ENCODE measurements at regions not wholly inside any gene's neighbourhood (a gene's known extent, or its start where the extent isn't known, plus 50 kb on each side); places are given as distances from the start of the nearest gene placed in this dataset.
A peak's percentile ranks its signal among the peaks of the same experiment; 100 is the strongest.
"Not testable (repeated sequence)": the region's sequence is repeated elsewhere in the genome, so short reads cannot be mapped to it uniquely, and the experiment has no call there.

DNA sequence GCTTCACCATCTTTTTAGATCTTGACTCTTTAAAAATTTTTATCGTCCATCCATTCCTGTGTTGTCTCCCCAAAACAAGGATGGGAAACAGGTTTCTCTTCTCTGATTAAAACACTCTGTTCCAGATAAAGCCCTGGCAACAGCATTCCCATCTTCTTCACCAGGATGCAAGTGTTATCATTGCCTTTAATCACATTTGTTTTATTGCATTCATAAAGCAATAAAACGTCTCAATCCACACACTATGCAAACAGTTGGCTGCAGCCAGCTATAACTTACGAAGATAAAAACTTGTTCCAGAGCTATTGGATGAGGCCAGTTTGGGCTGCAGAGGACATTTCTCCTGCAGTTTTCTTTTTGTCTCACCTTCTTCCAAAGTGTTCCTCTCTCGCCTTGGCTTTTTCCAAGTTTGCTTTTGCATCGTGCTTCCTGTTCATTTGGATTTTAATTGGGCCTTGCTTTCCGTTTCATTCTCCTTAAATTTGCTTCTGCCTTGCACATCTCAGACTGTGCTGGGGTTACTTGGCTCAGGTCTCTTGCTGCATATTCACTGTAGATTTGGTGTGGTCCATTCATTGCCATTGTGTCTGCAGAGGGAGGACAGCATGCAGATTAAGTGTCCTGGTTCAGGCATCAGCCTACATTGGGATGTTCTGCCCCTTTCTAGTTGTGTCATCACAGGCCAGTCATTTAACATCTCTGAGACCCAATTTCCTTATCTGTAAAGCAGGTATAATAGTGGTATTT lies 136.5 kb upstream of the LIFR start:
- Histone ChIP-seq H3K27ac (no peak overlapping the region), H3K4me3 (no peak overlapping the region), H3K27me3 (replicated peaks in 1 of 7) (no peaks in the 10 kb centered on the region), H3K9me3 (no peaks in the 10 kb centered on the region), H3K4me1 (peaks cover 0 to 4% (median 0%) of the 10 kb centered on the region in 6 donors), H3K36me3 (no peaks in the 10 kb centered on the region)
- TF ChIP-seq POLR2A (IDR thresholded peaks at IDR 0.05) (no peak), POLR2AphosphoS5 (IDR thresholded peaks at IDR 0.05) (no peak)
- TF ChIP-seq, protein P1, sequence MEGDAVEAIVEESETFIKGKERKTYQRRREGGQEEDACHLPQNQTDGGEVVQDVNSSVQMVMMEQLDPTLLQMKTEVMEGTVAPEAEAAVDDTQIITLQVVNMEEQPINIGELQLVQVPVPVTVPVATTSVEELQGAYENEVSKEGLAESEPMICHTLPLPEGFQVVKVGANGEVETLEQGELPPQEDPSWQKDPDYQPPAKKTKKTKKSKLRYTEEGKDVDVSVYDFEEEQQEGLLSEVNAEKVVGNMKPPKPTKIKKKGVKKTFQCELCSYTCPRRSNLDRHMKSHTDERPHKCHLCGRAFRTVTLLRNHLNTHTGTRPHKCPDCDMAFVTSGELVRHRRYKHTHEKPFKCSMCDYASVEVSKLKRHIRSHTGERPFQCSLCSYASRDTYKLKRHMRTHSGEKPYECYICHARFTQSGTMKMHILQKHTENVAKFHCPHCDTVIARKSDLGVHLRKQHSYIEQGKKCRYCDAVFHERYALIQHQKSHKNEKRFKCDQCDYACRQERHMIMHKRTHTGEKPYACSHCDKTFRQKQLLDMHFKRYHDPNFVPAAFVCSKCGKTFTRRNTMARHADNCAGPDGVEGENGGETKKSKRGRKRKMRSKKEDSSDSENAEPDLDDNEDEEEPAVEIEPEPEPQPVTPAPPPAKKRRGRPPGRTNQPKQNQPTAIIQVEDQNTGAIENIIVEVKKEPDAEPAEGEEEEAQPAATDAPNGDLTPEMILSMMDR (IDR thresholded peaks at IDR 0.05 in 8 of 11, conservative IDR thresholded peaks at IDR 0.05 in 3 of 11), result no peak
- intact Hi-C loops (cut with DNase I; ENCODE audit: low total_unique reads), result no loop called here
- WGBS, 5 donors, result 67 to 76% (median 73%) methylated on average over 6 of the region's 6 CpGs
- DNase-seq, result no peak

DNA sequence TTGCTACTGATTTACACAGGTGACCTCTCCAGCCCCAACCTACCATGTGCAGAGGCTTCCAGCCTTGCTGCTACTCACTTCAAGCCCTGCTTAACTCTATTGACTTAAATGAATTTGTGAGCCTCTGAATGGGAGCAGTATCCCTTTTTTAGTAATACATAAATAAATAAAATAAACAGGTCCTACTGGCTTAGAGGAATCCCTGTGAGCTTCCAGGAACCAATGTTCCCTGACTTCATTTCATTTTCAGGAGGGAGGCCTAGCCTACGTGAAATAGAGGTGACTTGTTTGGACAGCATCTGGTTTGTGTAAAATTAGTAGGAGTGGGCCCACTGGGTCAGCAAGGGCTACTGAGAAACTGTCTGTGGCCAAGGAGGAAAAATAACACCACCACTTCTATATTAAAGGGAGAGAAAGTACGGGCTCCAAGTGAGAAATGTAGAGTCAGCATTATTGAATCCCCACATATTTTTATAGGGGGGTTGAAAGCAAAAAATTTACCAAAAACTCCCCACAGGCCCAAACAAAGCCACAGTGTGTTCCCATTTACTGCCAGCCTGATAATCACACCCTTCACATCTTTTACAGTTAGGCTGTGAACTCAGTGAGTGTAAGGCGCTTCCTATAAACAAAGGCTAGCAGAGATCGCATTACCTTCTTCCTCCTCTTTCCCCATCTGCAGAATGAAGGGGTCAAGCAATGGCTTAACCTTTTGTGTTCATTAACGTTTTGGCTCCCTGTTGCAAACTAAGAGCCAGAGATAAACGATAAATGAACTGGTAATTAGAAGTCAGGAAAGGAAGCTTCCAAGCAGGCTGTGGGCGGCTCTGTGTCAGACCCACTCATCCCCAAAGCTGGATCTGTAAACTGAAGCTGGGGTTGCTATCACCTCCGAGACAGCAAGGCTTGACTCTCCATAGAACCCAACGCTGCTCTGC lies 138.8 kb upstream of the LIFR start:
- no peaks in the 10 kb centered on the region for H3K36me3 ChIP-seq
- H3K27me3 ChIP-seq (replicated peaks in 1 of 7), result no peaks in the 10 kb centered on the region
- TF ChIP-seq POLR2A (IDR thresholded peaks at IDR 0.05), result no peak
- TF ChIP-seq, protein P1 (IDR thresholded peaks at IDR 0.05 in 8 of 11, conservative IDR thresholded peaks at IDR 0.05 in 3 of 11), result no peak
- no peak for TF ChIP-seq POLR2AphosphoS5 (IDR thresholded peaks at IDR 0.05)
- peaks cover 0 to 4% (median 0%) of the 10 kb centered on the region in 6 donors for H3K4me1 ChIP-seq
- no peak for DNase-seq
- no peak overlapping the region for H3K4me3 ChIP-seq
- H3K27ac ChIP-seq, result peak overlapping the region in 4 of 8 donors; percentile 1 to 26 (median 9)
- 41 to 52% (median 48%) methylated on average over 9 of the region's 9 CpGs for WGBS, 5 donors
- intact Hi-C loops (cut with DNase I; ENCODE audit: low total_unique reads), result no loop called here
- peaks cover 0 to 3% (median 0%) of the 10 kb centered on the region in 8 donors for H3K9me3 ChIP-seq

DNA sequence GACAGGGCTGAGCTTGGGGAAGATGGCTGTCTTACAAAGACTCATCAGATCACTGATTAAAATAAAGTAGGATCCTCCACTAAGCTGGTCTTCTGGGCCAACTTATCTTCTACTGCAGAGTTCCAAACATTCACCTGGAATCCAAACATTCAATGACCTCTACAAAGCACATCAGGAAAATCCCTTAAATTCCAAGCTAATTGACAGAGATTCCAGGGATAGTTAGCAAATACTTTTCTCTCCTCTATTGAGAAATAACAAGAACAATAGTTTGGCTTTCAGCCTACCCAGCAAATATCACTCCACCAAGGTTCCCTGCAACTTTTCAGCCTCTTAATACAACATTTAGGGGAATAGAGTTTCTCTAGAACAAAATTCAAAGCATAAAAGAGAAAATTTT lies 140.6 kb upstream of the LIFR start:
- TF ChIP-seq POLR2AphosphoS5 (IDR thresholded peaks at IDR 0.05) (no peak), POLR2A (IDR thresholded peaks at IDR 0.05) (no peak)
- TF ChIP-seq, protein P1 (IDR thresholded peaks at IDR 0.05 in 8 of 11, conservative IDR thresholded peaks at IDR 0.05 in 3 of 11), result no peak
- Histone ChIP-seq H3K27ac (no peak overlapping the region), H3K27me3 (replicated peaks in 1 of 7) (no peaks in the 10 kb centered on the region), H3K4me3 (no peak overlapping the region), H3K9me3 (peaks cover 0 to 3% (median 0%) of the 10 kb centered on the region in 8 donors), H3K36me3 (no peaks in the 10 kb centered on the region), H3K4me1 (peaks cover 0 to 4% (median 0%) of the 10 kb centered on the region in 6 donors)
- intact Hi-C loops (cut with DNase I; ENCODE audit: low total_unique reads), result no loop called here
- DNase-seq, result no peak

DNA sequence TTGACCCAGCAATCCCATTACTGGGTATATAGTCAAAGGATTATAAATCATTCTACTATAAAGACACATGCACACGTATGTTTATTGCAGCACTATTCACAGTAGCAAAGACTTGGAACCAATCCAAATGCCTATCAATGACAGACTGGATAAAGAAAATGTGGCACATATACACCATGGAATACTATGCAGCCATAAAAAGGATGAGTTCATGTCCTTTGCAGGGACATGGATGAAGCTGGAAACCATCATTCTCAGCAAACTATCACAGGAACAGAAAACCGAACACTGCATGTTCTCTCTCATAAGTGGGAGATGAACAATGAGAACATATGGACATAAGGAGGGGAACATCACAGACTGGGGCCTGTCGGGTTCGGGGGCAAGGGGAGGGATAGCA lies 140.3 kb upstream of the OSMR start:
- intact Hi-C loops (cut with DNase I; ENCODE audit: low total_unique reads); H3K9me3 ChIP-seq; H3K4me1 ChIP-seq; H3K4me3 ChIP-seq; DNase-seq; H3K36me3 ChIP-seq; H3K27ac ChIP-seq; H3K27me3 ChIP-seq (replicated peaks in 1 of 7): not testable (repeated sequence)
- WGBS, 5 donors, result 90 to 98% (median 92%) methylated on average over 4 of the region's 4 CpGs

All from spleen (tissue), 11 donors.